ENCODE measurements at regions not wholly inside any gene's neighbourhood (a gene's known extent, or its start where the extent isn't known, plus 50 kb on each side); places are given as distances from the start of the nearest gene placed in this dataset.
"Not testable (repeated sequence)": the region's sequence is repeated elsewhere in the genome, so short reads cannot be mapped to it uniquely, and the experiment has no call there.

DNA sequence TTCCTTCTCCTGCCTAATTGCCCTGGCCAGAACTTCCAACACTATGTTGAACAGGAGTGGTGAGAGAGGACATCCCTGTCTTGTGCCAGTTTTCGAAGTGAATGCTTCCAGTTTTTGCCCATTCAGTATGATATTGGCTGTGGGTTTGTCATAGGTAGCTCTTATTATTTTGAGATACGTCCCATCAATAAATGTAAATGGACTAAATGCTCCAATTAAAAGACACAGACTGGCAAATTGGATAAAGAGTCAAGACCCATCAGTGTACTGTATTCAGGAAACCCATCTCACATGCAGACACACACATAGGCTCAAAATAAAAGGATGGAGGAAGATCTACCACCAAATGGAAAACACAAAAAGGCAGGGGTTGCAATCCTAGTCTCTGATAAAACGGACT lies 123.6 kb upstream of the BCHE start:
- TF ChIP-seq, protein P1, sequence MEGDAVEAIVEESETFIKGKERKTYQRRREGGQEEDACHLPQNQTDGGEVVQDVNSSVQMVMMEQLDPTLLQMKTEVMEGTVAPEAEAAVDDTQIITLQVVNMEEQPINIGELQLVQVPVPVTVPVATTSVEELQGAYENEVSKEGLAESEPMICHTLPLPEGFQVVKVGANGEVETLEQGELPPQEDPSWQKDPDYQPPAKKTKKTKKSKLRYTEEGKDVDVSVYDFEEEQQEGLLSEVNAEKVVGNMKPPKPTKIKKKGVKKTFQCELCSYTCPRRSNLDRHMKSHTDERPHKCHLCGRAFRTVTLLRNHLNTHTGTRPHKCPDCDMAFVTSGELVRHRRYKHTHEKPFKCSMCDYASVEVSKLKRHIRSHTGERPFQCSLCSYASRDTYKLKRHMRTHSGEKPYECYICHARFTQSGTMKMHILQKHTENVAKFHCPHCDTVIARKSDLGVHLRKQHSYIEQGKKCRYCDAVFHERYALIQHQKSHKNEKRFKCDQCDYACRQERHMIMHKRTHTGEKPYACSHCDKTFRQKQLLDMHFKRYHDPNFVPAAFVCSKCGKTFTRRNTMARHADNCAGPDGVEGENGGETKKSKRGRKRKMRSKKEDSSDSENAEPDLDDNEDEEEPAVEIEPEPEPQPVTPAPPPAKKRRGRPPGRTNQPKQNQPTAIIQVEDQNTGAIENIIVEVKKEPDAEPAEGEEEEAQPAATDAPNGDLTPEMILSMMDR (IDR thresholded peaks at IDR 0.05) = not testable (repeated sequence)
- not testable (repeated sequence) for TF ChIP-seq CHD2 (IDR thresholded peaks at IDR 0.05; ENCODE audit: low read length, partially characterized antibody); KDM1A (IDR thresholded peaks at IDR 0.05; ENCODE audit: low read depth); POLR2A (IDR thresholded peaks at IDR 0.05; ENCODE audit: low read length); RAD21 (conservative IDR thresholded peaks at IDR 0.05 in 1 of 2, IDR thresholded peaks at IDR 0.05 in 1 of 2)
